Colonic mucosa (tissue), 4 donors: ENCODE measurements at regions not wholly inside any gene's neighbourhood (a gene's known extent, or its start where the extent isn't known, plus 50 kb on each side); places are given as distances from the start of the nearest gene placed in this dataset.

Source experiments
- DNase-seq: peaks from one replicate; pipeline ENCODE4 v3.0.0-alpha.2; 2020
- H3K27ac ChIP-seq: fragments of 200-600 bp; one replicate; pipeline ENCODE4 v1.8.0; 2021
- H3K27me3 ChIP-seq: fragments of 200-600 bp; one replicate; pipeline ENCODE4 v1.8.0; 2021
- H3K36me3 ChIP-seq: fragments of 200-600 bp; one replicate; pipeline ENCODE4 v1.8.0; 2021
- H3K4me1 ChIP-seq: fragments of 200-600 bp; one replicate; pipeline ENCODE4 v1.8.0; 2021; ENCODE audit warnings: mild to moderate bottlenecking
- H3K4me3 ChIP-seq: fragments of 200-600 bp; one replicate; pipeline ENCODE4 v1.8.0; 2021
- H3K9ac ChIP-seq, 2 donors: one replicate each; pipeline ENCODE4 v1.7.0; 2013; ENCODE audit warnings: control low read depth in 2 of 2, low read depth in 2 of 2, low read length in 2 of 2
- H3K9me3 ChIP-seq: fragments of 200-600 bp; one replicate; pipeline ENCODE4 v1.8.0; 2021
- CTCF ChIP-seq: fragments of 200-600 bp; IDR thresholded peaks from one replicate; pipeline ENCODE4 v1.8.0; 2022; ENCODE audit warnings: antibody characterized with exemption, mild to moderate bottlenecking
- intact Hi-C: fragments of 100-400 bp; cut with DNase I; formaldehyde crosslinking; loops from one replicate; pipeline ENCODE4 v1.14.1; 2022
- donor health status: healthy.
- donor health status: DM: no; HTN: no; CAD: no.
- donor health status: DM: no; HTN: no; CAD: no.

- no peak for TF ChIP-seq CTCF
- no peak for DNase-seq
- Histone ChIP-seq H3K9ac (no peak overlapping the region), H3K9me3 (no peaks in the 10 kb centered on the region), H3K27me3 (no peaks in the 10 kb centered on the region), H3K4me1 (no peaks in the 10 kb centered on the region), H3K36me3 (no peaks in the 10 kb centered on the region), H3K4me3 (no peak overlapping the region), H3K27ac (no peak overlapping the region)
- intact Hi-C loops = no loop called here
These were observed 96.3 kb upstream of the HPF1 start for GRCh38 chr4:169854090-169854489.

- intact Hi-C loops = no loop called here
- TF ChIP-seq CTCF = no peak
These were observed 94.7 kb upstream of the HPF1 start for GRCh38 chr4:169852481-169852880.

GRCh38 chr4:169851750-169852149 lies 94.0 kb upstream of the HPF1 start:
- no peak overlapping the region for H3K27ac ChIP-seq
- intact Hi-C loops = no loop called here
- H3K4me3 ChIP-seq = no peak overlapping the region
- H3K36me3 ChIP-seq = no peaks in the 10 kb centered on the region
- H3K9ac ChIP-seq = no peak overlapping the region
- TF ChIP-seq CTCF = no peak
- H3K9me3 ChIP-seq = no peaks in the 10 kb centered on the region
- H3K27me3 ChIP-seq = no peaks in the 10 kb centered on the region
- no peaks in the 10 kb centered on the region for H3K4me1 ChIP-seq
- no peak for DNase-seq

More at GRCh38 chr4:169852481-169852880, 94.7 kb upstream of the HPF1 start:
- Histone ChIP-seq H3K27ac (no peak overlapping the region), H3K4me1 (no peaks in the 10 kb centered on the region), H3K9ac (no peak overlapping the region), H3K4me3 (no peak overlapping the region), H3K27me3 (no peaks in the 10 kb centered on the region), H3K36me3 (no peaks in the 10 kb centered on the region), H3K9me3 (no peaks in the 10 kb centered on the region)
- DNase-seq = no peak

GRCh38 chr4:169849456-169849855 lies 91.7 kb upstream of the HPF1 start:
- Histone ChIP-seq H3K27me3 (no peaks in the 10 kb centered on the region), H3K9me3 (no peaks in the 10 kb centered on the region), H3K4me3 (no peak overlapping the region), H3K9ac (no peak overlapping the region), H3K27ac (no peak overlapping the region), H3K4me1 (no peaks in the 10 kb centered on the region), H3K36me3 (no peaks in the 10 kb centered on the region)
- no peak for DNase-seq
- intact Hi-C loops = no loop called here
- no peak for TF ChIP-seq CTCF

- H3K9me3 ChIP-seq = no peaks in the 10 kb centered on the region
- TF ChIP-seq CTCF = no peak
- H3K27me3 ChIP-seq = no peaks in the 10 kb centered on the region
- H3K4me1 ChIP-seq = no peaks in the 10 kb centered on the region
- no peak overlapping the region for H3K9ac ChIP-seq
- no peak overlapping the region for H3K27ac ChIP-seq
- intact Hi-C loops = no loop called here
- DNase-seq = peak; percentile 47
- no peaks in the 10 kb centered on the region for H3K36me3 ChIP-seq
- no peak overlapping the region for H3K4me3 ChIP-seq
These were observed 90.3 kb upstream of the HPF1 start for GRCh38 chr4:169848018-169848417.

- intact Hi-C loops = no loop called here
- Histone ChIP-seq H3K27ac (no peak overlapping the region), H3K4me3 (no peak overlapping the region), H3K4me1 (no peaks in the 10 kb centered on the region), H3K9ac (no peak overlapping the region), H3K36me3 (no peaks in the 10 kb centered on the region), H3K27me3 (no peaks in the 10 kb centered on the region), H3K9me3 (no peaks in the 10 kb centered on the region)
- no peak for TF ChIP-seq CTCF
- no peak for DNase-seq
These were observed 89.4 kb upstream of the HPF1 start for GRCh38 chr4:169847171-169847570.
